WTC11 (cell line): ENCODE measurements at regions not wholly inside any gene's neighbourhood (a gene's known extent, or its start where the extent isn't known, plus 50 kb on each side); places are given as distances from the start of the nearest gene placed in this dataset.

Experiments used
- ATF1 ChIP-seq: sonication (generic); formaldehyde crosslinking; IDR thresholded peaks from 2 replicates; pipeline ENCODE4 v1.8.1; 2023; ENCODE audit warnings: mild to moderate bottlenecking, moderate library complexity, missing genetic modification reagents
- CREB1 ChIP-seq: sonication (generic); formaldehyde crosslinking; IDR thresholded peaks from 2 replicates; pipeline ENCODE4 v1.8.0; 2023; ENCODE audit warnings: mild to moderate bottlenecking, missing genetic modification reagents
- CREM ChIP-seq: sonication (generic); formaldehyde crosslinking; IDR thresholded peaks from 2 replicates; pipeline ENCODE4 v1.8.1; 2022; ENCODE audit warnings: mild to moderate bottlenecking, missing genetic modification reagents, moderate library complexity
- CTCF ChIP-seq: fragments of 200-600 bp; IDR thresholded peaks from 2 replicates; pipeline ENCODE4 v1.8.0; 2022; ENCODE audit warnings: antibody characterized with exemption
- ETV6 ChIP-seq: sonication (generic); formaldehyde crosslinking; IDR thresholded peaks from 2 replicates; pipeline ENCODE4 v1.8.1; 2022; ENCODE audit warnings: mild to moderate bottlenecking, missing genetic modification reagents
- FOXK1 ChIP-seq: sonication (generic); formaldehyde crosslinking; IDR thresholded peaks from 2 replicates; pipeline ENCODE4 v1.8.0; 2022; ENCODE audit warnings: mild to moderate bottlenecking, moderate library complexity, missing genetic modification reagents
- JUN ChIP-seq: sonication (generic); formaldehyde crosslinking; IDR thresholded peaks from 2 replicates; pipeline ENCODE4 v1.8.0; 2023; ENCODE audit warnings: mild to moderate bottlenecking, missing genetic modification reagents
- NR1H2 ChIP-seq: sonication (generic); formaldehyde crosslinking; IDR thresholded peaks from 2 replicates; pipeline ENCODE4 v1.9.0; 2021; ENCODE audit warnings: mild to moderate bottlenecking, moderate library complexity, missing genetic modification reagents
- ZNF219 ChIP-seq: sonication (generic); formaldehyde crosslinking; IDR thresholded peaks from 2 replicates; pipeline ENCODE4 v1.8.0; 2023; ENCODE audit warnings: missing genetic modification reagents, mild to moderate bottlenecking, borderline replicate concordance
- ZNF425 ChIP-seq: fragments of 250-450 bp; sonication (Bioruptor Pico); conservative IDR thresholded peaks from 2 replicates; pipeline ENCODE4 v1.9.0; 2021; ENCODE audit warnings: mild to moderate bottlenecking
- TF ChIP-seq, protein P1 (sequence below): sonication (generic); formaldehyde crosslinking; IDR thresholded peaks from 2 replicates; pipeline ENCODE4 v1.8.0; 2023; ENCODE audit warnings: mild to moderate bottlenecking, missing genetic modification reagents
- TF ChIP-seq, protein P2 (sequence below): sonication (generic); formaldehyde crosslinking; IDR thresholded peaks from 2 replicates; pipeline ENCODE4 v1.8.1; 2023; ENCODE audit warnings: mild to moderate bottlenecking, moderate library complexity, missing genetic modification reagents
- TF ChIP-seq, protein P3 (sequence below): sonication (generic); formaldehyde crosslinking; IDR thresholded peaks from 2 replicates; pipeline ENCODE4 v1.8.1; 2023; ENCODE audit warnings: mild to moderate bottlenecking, missing genetic modification reagents, moderate library complexity

GRCh38 chr6:94050515-94050914 lies 631.2 kb upstream of the EPHA7 start:
- TF ChIP-seq, protein P1, sequence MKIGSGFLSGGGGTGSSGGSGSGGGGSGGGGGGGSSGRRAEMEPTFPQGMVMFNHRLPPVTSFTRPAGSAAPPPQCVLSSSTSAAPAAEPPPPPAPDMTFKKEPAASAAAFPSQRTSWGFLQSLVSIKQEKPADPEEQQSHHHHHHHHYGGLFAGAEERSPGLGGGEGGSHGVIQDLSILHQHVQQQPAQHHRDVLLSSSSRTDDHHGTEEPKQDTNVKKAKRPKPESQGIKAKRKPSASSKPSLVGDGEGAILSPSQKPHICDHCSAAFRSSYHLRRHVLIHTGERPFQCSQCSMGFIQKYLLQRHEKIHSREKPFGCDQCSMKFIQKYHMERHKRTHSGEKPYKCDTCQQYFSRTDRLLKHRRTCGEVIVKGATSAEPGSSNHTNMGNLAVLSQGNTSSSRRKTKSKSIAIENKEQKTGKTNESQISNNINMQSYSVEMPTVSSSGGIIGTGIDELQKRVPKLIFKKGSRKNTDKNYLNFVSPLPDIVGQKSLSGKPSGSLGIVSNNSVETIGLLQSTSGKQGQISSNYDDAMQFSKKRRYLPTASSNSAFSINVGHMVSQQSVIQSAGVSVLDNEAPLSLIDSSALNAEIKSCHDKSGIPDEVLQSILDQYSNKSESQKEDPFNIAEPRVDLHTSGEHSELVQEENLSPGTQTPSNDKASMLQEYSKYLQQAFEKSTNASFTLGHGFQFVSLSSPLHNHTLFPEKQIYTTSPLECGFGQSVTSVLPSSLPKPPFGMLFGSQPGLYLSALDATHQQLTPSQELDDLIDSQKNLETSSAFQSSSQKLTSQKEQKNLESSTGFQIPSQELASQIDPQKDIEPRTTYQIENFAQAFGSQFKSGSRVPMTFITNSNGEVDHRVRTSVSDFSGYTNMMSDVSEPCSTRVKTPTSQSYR (CRISPR knock-in tag), result no peak
- TF ChIP-seq CTCF, result no peak
- TF ChIP-seq, protein P2, sequence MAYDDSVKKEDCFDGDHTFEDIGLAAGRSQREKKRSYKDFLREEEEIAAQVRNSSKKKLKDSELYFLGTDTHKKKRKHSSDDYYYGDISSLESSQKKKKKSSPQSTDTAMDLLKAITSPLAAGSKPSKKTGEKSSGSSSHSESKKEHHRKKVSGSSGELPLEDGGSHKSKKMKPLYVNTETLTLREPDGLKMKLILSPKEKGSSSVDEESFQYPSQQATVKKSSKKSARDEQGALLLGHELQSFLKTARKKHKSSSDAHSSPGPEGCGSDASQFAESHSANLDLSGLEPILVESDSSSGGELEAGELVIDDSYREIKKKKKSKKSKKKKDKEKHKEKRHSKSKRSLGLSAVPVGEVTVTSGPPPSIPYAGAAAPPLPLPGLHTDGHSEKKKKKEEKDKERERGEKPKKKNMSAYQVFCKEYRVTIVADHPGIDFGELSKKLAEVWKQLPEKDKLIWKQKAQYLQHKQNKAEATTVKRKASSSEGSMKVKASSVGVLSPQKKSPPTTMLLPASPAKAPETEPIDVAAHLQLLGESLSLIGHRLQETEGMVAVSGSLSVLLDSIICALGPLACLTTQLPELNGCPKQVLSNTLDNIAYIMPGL (CRISPR knock-in tag), result no peak
- no peak for TF ChIP-seq CREM (CRISPR knock-in tag)
- TF ChIP-seq ETV6 (CRISPR knock-in tag), result no peak
- TF ChIP-seq, protein P3, sequence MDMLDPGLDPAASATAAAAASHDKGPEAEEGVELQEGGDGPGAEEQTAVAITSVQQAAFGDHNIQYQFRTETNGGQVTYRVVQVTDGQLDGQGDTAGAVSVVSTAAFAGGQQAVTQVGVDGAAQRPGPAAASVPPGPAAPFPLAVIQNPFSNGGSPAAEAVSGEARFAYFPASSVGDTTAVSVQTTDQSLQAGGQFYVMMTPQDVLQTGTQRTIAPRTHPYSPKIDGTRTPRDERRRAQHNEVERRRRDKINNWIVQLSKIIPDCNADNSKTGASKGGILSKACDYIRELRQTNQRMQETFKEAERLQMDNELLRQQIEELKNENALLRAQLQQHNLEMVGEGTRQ (CRISPR knock-in tag), result no peak
- TF ChIP-seq NR1H2 (CRISPR knock-in tag), result no peak
- TF ChIP-seq FOXK1 (CRISPR knock-in tag), result no peak
- TF ChIP-seq CREB1 (CRISPR knock-in tag), result no peak
- TF ChIP-seq ATF1 (CRISPR knock-in tag), result no peak
- TF ChIP-seq ZNF425 (CRISPR knock-in tag), result no peak
- TF ChIP-seq ZNF219 (CRISPR knock-in tag), result no peak
- TF ChIP-seq JUN, result no peak
